GM12878 (cell line): ENCODE measurements at regions not wholly inside any gene's neighbourhood (a gene's known extent, or its start where the extent isn't known, plus 50 kb on each side); places are given as distances from the start of the nearest gene placed in this dataset.

Experiments used
- CHD4 ChIP-seq: fragments of 200-600 bp; sonication (generic); IDR thresholded peaks from 2 replicates; pipeline ENCODE4 v1.6.1; 2016; ENCODE audit warnings: mild to moderate bottlenecking
- CREM ChIP-seq: IDR thresholded peaks from 2 replicates; pipeline ENCODE4 v1.6.1; 2014; ENCODE audit warnings: antibody characterized with exemption, low read depth
- EP300 ChIP-seq, 2 experiments: fragments of 150-350 bp in 1 of 2; IDR thresholded peaks; 2 replicates each; pipeline ENCODE4 v1.6.1; 2011 to 2012; ENCODE audit warnings: low read depth in 2 of 2, low read length in 2 of 2, borderline replicate concordance in 1 of 2, improper control_type of control experiment in 1 of 2, inconsistent platforms in 1 of 2; ENCODE audit not compliant: control insufficient read depth in 1 of 2
- HDAC2 ChIP-seq: fragments of 200-600 bp; sonication (generic); IDR thresholded peaks from 2 replicates; pipeline ENCODE4 v1.6.1; 2017
- NBN ChIP-seq: fragments of 450-650 bp; IDR thresholded peaks from 2 replicates; pipeline ENCODE4 v1.6.1; 2016
- NR2F1 ChIP-seq: fragments of 450-650 bp; conservative IDR thresholded peaks from 2 replicates; pipeline ENCODE4 v1.6.1; 2017; ENCODE audit warnings: mild to moderate bottlenecking
- POLR2A ChIP-seq: IDR thresholded peaks from 2 replicates; pipeline ENCODE4 v1.6.1; 2011; ENCODE audit warnings: low read depth, mild to moderate bottlenecking, low read length
- POLR2AphosphoS5 ChIP-seq: IDR thresholded peaks from 2 replicates; pipeline ENCODE4 v1.6.1; 2011; ENCODE audit warnings: mild to moderate bottlenecking, low read length, inconsistent platforms
- YY1 ChIP-seq: IDR thresholded peaks from 2 replicates; pipeline ENCODE4 v1.6.1; 2011; ENCODE audit warnings: low read depth, mild to moderate bottlenecking, low read length
- ZNF274 ChIP-seq: IDR thresholded peaks from one replicate; pipeline ENCODE4 v1.8.0; 2011; ENCODE audit not compliant: insufficient read length, insufficient read depth
- TF ChIP-seq, protein P1 (sequence below), 3 experiments: IDR thresholded peaks in 2 of 3; conservative IDR thresholded peaks in 1 of 3; 2 replicates each; pipeline ENCODE4 v1.5.1; 2011; ENCODE audit warnings: low read depth in 3 of 3, low read length in 3 of 3, mild to moderate bottlenecking in 3 of 3, control low read depth in 2 of 3, moderate library complexity in 2 of 3, inconsistent platforms in 1 of 3, mixed read lengths in 1 of 3; ENCODE audit not compliant: control insufficient read depth in 2 of 3, insufficient read depth in 1 of 3; ENCODE audit errors: extremely low read depth in 1 of 3

GRCh38 chr12:17591005-17591681 is 498.9 kb downstream of the RERGL start:
- TF ChIP-seq ZNF274 = no peak
- no peak for TF ChIP-seq POLR2A
- TF ChIP-seq, protein P1, sequence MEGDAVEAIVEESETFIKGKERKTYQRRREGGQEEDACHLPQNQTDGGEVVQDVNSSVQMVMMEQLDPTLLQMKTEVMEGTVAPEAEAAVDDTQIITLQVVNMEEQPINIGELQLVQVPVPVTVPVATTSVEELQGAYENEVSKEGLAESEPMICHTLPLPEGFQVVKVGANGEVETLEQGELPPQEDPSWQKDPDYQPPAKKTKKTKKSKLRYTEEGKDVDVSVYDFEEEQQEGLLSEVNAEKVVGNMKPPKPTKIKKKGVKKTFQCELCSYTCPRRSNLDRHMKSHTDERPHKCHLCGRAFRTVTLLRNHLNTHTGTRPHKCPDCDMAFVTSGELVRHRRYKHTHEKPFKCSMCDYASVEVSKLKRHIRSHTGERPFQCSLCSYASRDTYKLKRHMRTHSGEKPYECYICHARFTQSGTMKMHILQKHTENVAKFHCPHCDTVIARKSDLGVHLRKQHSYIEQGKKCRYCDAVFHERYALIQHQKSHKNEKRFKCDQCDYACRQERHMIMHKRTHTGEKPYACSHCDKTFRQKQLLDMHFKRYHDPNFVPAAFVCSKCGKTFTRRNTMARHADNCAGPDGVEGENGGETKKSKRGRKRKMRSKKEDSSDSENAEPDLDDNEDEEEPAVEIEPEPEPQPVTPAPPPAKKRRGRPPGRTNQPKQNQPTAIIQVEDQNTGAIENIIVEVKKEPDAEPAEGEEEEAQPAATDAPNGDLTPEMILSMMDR (IDR thresholded peaks at IDR 0.05 in 2 of 3, conservative IDR thresholded peaks at IDR 0.05 in 1 of 3; ENCODE audit: control insufficient read depth in 2 of 3, extremely low read depth in 1 of 3, insufficient read depth in 1 of 3, low read depth in 3 of 3, low read length in 3 of 3) = no peak
- no peak for TF ChIP-seq POLR2AphosphoS5
- TF ChIP-seq CREM = no peak
- no peak for TF ChIP-seq NBN
- no peak for TF ChIP-seq HDAC2
- TF ChIP-seq YY1 = no peak
- no peak for TF ChIP-seq EP300 (IDR thresholded peaks at IDR 0.05; ENCODE audit: borderline replicate concordance in 1 of 2, control insufficient read depth in 1 of 2, low read depth in 2 of 2, low read length in 2 of 2)
- TF ChIP-seq CHD4 = no peak
- no peak for TF ChIP-seq NR2F1
